Activated CD4-positive, alpha-beta T cell treated with anti-CD3 and anti-CD28 coated beads, Interleukin-2, amount 50 U/mL, for 24 hours (primary cell): ENCODE measurements at regions not wholly inside any gene's neighbourhood (a gene's known extent, or its start where the extent isn't known, plus 50 kb on each side); places are given as distances from the start of the nearest gene placed in this dataset.

Experiments used
- DNase-seq, 2 donors: peaks; one replicate each; pipeline ENCODE4 v3.0.0-alpha.2; 2020; ENCODE audit warnings: low read depth in 1 of 2, low spot score in 1 of 2

DNA sequence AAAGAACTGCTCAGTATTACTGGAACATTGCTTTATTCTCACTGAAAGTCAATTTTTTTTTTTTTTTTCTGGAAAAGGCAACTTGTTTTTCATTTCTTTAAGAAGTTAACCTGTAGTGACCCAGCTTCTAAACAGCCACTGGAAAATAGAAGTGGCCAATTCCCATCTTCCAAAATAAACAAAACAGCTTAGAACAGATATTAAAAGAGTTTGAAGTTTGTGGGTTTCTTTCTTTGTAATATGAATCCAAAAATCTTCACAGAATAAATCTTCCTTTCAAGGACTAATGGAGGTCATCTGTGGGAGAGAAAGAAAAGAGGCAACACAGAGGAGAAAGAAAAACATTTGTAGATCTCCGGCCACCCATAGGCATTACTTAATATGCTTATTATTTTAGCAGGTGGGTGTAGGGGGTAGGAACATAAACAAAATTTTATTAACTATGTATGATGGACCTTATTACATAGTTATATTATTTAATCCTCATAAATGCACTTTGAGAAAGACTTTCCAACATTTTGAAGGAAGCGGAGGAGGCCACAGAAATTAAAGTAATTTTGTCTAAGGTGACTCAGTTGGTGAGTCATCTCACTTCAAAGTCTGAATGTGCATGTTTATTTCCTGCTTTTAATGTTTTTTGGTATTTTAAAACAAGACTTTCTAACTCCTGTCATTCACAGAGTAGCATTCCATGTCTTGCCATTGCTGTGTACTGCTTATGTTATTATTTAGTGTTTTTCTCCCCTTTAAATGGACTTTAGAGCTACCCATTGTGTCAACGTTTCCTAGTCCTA is 1791.8 kb upstream of the WWC1 start:
- DNase-seq: no peak

DNA sequence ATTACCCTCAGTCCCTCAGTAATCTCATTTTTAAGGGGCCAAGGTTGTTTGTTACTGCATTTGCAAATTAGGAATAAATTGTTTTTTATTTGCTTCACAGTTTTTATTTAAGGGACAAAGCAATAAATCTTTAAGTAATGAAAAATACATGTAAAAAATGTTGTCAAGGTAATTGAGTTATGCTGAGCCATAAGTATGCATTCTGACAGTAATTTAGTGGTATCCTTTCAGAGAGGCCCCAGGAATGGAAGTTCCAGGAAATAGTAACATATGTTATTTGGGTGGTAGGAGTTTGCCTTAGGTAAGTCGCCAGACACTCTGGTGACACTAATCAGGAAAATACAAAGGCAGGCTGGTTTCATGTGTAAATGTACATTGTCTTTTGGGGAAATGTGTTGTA is 1787.9 kb upstream of the WWC1 start:
- no peak for DNase-seq

DNA sequence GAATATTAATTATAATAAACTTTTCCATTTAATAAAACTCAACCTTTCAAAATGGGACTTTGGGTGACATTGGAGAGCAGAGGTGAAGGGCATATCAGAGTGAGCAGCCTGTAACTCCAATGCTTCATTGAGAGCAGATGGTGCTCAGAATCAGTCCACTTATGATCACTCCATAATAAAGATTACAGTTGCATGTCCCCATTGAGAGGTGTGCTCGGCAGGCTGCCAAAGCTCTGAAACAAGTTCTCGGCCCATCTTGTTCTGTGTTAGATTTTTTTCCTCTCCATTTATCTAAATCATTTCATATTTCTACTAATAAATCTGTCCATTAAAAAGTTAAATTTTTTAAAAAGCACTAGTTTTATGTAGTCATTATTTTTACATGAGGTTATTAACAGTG is 1786.4 kb upstream of the WWC1 start:
- no peak for DNase-seq

DNA sequence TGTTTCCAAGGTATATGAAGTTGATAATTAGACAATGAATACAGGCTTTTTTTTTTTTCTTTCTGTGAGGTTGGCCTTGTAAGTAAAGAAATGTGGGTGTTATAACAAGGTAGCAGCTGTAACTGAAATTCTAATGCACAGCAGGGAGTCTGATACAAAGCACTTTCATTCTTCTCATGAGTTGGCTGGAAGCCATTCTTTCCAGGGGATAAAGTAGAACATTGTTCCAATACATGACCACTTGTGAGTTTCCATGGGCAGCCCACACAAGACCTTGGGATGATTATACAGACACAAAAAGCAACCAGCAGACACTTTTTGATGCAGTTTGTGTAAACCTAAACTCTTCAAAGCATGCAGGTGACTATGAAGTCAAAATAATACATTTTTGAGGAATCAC is 1785.9 kb upstream of the WWC1 start:
- DNase-seq: no peak

DNA sequence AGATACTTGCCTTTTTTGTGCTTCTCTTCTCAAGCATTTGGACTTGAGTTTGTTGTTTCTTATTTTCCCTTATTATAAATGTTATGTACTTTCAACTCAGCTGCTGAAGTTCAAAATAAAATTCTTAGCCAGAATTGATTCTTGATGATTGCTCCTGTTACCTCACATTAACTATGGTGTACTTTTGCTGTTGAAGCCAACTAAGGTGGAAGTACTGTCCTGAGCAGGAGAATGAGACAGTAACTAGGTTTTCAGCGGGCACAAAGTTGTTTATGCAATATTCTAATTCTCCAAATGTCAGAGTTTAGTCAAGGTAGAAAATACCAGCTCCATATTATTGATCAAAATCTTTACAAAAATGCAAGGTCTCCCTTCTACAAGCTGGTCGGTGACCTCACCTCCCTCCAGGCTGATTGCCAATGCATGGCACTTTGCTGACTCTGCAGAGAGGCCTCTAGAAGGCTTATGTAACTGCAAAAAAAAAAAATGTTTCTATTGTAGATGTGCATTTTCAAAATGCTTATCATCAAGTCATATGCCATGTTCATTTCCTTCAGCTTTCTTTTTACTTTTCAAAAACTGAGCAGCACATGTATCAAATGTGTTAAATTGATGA is 1783.5 kb upstream of the WWC1 start:
- DNase-seq: no peak

DNA sequence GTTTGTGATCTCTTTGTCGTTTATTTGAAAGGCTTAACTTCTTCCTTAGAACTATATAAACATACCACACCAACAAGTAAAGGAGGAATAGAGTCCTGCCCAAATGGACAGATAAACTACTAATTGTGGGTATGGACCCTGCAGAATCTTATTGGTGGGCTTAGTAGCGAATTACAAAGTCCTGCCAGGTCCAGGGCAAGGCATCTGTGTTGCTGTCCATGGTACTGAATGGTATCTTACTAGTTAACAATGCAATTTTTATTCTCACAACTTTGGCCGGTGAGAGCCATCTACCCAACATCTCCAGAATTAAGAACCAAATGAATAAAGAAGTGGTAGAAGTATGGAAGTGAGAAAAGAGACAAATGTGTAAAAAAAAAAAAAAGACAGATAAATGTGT is 1782.4 kb upstream of the WWC1 start:
- no peak for DNase-seq

DNA sequence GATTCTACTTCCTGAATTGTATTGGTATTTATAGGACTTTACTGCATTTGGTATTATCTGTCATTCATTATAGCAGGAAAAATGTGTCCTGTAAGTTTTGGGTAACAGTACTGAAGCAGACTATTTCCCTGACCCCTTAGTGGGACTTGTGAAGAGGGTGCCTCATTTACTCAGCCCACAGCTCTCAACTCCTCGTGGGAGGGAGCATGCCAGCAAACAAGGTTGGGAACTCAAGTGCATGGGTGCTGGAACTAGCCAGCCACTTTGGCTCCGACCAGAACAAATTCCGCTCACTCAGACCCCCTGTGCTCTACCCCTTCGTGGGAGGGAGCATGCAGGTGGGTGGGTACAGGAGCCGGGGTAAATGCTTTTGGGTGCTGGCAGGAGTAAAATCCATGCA is 1773.5 kb upstream of the WWC1 start:
- DNase-seq: no peak

DNA sequence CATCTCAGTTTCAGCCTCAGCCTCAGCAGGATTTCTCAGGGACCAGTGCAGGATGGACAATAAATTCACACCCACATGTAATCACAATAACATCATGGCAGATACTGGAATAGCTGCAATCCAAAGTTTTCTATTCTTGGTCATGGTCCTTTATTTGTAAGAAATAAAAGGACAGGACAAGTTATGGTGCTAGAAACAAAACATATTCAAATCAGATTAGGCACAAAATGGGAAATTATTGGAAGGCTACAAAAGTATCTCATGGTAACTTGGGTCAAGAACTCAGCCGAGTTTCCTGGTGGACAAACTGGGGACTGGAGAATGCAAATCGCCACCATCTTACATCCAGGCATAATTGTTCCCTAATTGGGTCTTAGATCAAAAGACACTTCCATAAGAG is 1768.2 kb upstream of the WWC1 start:
- DNase-seq: no peak

DNA sequence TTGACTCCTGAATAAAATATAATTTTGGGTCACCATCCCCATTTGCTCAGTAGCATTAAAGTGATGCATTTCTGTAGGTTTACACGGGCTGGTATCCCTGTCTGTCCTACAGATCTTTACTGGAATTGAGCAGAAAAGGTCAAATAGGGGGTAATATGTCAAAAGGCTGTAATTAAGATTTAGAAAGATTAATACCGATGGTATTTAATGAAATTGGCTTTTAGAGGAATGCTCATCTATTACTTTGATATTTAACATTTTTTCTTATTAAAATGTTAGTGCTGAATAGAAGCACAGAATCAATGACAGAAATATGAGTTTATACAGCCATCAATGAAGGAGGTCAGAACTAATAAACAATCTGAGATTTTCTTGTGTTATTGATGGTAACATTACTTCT is 1762.2 kb upstream of the WWC1 start:
- DNase-seq: no peak

DNA sequence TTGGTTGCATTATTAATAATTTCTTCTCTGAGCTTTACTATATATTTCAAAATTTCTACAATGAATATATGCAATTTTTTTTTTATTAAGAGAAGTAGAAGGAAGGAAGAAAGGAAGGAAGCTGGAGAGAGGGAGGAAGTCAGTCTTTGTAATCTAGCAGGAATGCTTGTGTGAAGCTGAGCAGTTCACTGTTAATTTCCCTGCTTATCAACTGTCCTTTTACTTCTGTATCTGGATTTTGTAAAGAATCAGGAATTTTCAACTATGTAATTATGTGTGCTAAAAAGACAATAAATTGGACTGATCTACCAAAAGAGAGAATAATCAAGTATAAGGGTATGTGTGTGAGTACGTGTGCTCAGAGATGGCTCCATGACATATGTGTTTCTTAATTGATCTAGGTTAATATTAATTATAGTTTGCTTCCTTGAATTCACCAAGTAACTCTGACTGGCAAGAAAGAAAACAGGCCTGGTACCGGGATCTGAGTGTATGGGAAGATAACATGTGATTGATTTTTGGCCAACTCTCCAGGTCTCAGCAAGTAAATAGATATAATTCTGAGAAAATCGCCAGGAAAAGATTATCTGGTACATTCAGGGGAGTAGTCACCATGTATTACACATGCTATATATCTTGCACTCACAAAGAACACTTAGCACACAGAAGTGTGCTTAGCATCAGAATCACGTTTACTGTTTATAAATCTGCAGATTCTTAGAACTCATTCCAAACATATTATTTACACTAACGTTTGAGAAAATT is 1758.8 kb upstream of the WWC1 start:
- no peak for DNase-seq

DNA sequence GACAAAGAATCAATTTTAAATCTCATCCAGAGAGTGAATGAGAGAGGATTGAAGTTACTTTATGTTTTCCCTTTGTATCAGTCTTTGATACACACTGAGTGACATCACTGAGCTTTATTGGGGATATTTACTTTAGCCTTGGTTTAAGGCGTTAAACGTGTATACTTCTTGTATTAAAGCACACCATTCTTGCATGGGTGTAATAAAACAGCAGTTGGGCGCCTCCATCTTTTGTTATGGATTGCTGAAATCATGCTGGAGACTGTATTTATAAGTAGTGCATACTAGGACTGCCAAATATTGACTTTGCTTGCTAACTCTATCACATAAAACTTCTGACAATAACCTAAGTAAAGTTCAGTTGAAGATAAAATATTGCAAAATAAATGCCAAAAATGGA is 1755.8 kb upstream of the WWC1 start:
- no peak for DNase-seq

DNA sequence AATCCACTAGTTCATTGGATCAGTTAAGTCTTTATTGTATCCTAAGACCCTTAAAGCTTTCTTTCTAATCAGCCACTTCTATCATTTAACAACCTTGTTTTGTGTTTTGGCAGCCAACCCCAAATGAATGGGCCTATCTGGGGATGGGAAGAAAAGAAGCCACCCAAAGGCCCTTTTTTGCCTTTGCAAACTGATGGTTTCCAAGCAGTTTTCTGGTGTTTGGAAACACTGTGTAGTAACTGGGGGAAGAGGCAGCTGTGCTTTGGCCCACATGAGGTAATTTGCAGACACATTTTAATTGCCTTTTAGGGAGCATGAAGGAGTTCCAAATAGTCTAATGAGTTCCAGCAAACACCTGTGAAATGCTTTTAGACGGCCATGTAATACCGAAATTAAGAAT is 1751.3 kb upstream of the WWC1 start:
- DNase-seq: no peak

DNA sequence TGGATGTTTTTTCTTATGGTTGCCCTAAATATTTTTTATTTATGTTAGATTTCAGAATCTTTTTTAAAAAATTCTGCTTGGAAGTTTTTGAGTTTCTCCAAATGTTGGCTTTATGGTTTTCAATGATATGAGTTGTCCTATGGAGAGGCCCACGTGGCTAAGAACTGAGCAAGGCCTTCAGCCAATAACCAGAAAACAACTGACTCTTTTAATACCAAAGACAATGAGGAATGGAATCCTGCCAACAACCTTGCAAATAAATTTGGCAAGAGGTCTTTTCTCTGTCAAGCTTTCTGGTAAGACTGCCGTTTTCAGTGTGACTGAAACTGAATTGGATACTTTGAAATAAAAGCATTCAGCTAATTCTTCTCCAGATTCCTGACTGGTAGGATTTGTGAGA is 1740.1 kb upstream of the WWC1 start:
- DNase-seq: no peak

DNA sequence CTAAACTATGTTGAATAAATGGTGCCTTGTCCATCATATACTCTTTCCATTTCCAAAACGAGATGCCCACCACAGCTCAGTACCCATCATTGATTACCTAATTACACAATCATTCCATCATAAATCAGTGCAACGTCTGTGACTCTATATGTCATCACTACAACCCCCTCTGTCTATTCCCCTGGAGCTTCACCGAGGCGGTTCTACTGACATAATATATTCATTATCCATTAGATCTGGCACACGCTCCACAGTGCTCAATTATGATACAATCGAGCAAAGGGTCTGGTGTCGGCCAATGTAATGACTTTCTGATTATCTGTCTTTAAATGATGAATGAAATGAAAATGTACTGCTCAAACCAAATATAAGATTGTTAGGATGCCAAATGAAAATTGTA is 1737.7 kb upstream of the WWC1 start:
- no peak for DNase-seq

DNA sequence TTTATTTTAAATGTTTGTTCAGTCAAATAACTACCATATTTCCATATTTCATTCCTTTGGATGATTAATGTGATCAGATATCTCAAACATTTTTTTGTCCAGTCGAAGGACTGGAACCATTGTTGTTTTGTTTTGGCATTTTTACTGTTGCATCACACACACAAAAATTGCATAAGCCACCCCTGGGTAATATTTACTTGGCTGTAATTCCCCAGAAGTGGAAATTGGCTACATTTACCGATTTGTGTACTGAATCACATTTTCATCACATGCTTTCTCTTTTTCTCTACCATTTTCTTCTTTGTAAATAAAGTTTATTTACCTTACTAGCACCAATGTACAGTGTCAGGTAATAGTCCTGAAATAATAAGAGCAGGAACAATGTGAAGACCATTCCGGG is 1729.7 kb upstream of the WWC1 start:
- no peak for DNase-seq

DNA sequence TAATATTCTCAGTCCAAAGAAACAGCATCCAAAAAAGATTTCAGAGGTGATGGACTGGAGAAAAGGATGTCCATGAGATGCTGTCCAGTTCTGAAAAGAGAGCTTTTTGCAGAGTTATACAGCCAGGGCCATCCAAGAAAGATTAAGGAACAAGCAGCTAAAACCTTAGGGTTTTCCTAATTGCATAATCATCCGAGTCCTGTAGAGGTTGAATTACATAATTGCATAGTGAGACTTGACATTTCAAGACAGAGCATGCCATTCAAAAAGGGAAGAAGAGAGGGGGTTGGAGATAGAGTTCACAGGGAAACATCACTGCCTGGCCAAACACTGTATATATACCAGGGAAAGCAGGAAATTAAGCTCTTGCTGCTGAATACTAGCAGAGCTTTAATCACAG is 1729.2 kb upstream of the WWC1 start:
- no peak for DNase-seq

DNA sequence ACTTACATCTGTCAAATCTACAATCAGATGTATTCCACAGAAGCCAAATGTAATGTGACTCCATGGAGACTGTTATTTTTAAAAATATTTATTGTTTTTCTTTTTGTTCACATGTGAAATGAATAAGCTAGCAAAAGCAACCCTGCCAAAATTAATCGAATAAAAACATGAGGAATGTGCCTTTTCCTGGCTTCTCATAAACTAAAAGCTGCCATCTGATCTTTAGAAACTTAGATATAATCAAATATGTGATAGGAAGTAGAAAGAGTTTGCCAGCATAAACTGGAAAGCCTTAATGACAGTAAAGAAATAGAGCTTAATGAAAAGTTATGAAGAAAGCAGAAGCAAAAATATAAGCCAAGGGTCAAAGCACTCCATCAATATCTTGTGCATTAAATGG is 1724.7 kb upstream of the WWC1 start:
- DNase-seq: no peak

DNA sequence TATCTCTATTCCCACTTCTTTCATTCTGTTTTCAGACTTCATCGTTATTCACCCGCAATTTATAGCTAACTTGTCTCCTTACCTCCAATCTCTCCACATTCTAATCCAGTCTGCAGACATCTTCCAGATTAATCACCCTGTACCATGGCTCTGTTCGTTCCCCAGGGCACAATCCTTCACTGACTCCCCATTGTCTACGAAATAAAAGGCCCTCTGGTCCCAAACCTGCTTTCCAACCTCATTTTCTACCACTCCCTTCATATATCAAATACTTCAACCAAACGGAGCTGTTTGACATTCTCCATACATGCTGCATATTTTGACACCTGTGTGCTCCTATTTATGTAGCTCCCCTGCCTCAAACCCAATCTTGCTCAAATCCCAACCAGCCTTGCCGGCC is 1720.6 kb upstream of the WWC1 start:
- no peak for DNase-seq

DNA sequence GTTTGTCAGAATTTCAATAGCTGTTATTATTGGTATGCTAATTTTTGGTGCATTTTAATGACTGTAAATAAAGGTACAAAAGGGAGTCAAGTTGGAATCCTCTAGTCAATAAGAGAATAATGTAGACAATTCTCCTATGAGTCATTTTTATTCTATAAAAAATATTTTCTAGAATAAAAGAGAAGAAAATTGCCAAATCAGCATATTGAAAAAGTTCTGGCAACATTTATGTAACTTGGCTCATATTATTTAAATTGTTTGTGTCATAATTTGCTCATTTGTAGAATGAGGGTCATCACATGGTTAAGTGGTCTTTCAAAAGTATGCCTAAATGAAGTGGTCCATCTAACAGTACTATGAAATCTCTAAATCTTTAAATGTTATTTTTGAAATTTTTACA is 1719.8 kb upstream of the WWC1 start:
- no peak for DNase-seq

DNA sequence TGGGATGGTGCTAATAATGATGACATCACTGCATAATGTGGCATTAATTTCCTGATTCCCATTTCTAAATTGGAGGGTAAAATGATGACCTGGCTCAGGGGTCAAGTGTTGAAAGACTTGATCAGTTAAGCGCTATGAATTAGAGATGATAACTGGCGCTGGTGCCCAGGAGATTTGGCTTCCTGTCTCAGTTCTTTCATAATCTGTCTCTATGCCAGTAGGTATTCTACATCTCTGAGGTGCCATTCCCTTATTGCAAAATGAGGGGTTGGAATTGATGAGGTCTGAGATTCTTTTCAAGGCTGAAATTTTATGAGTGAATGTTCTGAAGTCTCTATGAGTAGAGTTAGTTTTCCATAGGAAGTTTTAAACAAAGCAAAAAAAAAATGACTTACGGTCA is 1715.1 kb upstream of the WWC1 start:
- no peak for DNase-seq

DNA sequence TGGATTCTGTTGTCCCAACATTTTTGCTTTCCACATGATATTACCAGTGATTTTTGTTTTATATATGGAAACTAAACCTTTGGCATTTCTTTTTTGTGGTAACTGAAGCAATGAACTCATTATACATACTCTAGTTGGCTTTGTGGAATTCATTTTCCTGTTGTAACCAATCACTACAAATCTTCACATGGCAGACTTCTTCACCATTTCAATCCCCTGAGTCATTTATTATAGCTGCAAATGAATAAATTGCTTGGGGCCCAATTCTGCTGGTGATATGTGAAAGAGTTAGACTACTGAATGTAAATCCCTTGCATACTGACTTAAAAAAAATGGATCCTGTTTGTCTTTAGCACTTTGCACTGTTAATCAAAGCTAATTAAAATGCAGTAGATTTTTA is 1709.6 kb upstream of the WWC1 start:
- no peak for DNase-seq

DNA sequence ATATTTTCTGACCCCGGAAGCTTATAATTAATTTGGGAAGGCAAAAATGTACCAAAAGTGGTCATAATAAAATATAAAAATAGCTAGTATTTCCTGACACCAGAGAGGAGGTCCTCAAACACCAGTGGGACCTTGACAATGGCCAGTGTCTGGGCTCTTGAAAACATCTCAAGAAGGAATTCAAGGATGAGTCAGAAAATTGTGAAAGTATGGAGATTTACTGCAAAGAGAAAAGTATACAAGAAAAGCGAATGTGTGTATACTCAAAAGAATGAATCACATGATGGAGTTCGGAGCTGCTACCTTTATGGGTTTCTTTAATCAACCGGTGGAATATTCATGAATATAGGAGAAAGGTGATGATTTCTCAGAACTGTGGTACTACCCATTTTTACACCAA is 1709.0 kb upstream of the WWC1 start:
- no peak for DNase-seq

DNA sequence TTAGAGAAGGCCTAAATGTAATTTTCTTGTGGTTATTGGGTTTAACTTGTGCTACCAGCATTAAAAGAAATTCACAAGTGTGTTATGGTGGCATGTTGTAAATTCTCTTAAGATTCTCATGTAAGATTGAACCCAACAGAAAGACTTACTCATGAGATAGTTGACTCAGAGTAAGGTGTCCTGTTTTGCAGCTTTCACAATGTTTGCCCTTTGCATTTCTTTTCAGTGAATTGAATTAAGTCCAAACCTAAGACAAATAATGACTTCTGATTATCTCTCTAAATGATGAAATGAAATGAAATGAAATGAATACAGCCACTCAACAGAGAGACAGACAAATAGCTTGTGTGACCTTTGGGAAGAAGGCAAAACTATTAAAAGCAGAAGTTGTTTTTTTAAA is 1696.9 kb upstream of the WWC1 start:
- DNase-seq: no peak
